K562 (cell line): ENCODE measurements at regions not wholly inside any gene's neighbourhood (a gene's known extent, or its start where the extent isn't known, plus 50 kb on each side); places are given as distances from the start of the nearest gene placed in this dataset.

Experiments
- BRCA1 ChIP-seq, 2 experiments: fragments of 450-650 bp in 1 of 2; sonication (generic) in 1 of 2; formaldehyde crosslinking in 1 of 2; IDR thresholded peaks; 2 replicates each; pipeline versions ENCODE4 v1.5.0 to v1.6.1; 2017 to 2020; ENCODE audit warnings: mild to moderate bottlenecking in 1 of 2, missing genetic modification reagents in 1 of 2
- ELF1 ChIP-seq: fragments of 200-800 bp; sonication (Bioruptor generic); IDR thresholded peaks from 2 replicates; pipeline ENCODE4 v1.6.1; 2016; ENCODE audit warnings: missing genetic modification characterization, missing compliant biosample characterization
- GATA2 ChIP-seq: sonication (generic); formaldehyde crosslinking; IDR thresholded peaks from 2 replicates; pipeline ENCODE4 v1.4.0; 2020; ENCODE audit warnings: mild to moderate bottlenecking, missing genetic modification reagents
- PHF21A ChIP-seq: fragments of 450-650 bp; IDR thresholded peaks from 2 replicates; pipeline ENCODE4 v1.6.1; 2017; ENCODE audit warnings: low read depth, borderline replicate concordance
- POLR2A ChIP-seq: fragments of 450-650 bp; conservative IDR thresholded peaks from 2 replicates; pipeline ENCODE4 v1.6.1; 2016
- SETDB1 ChIP-seq: IDR thresholded peaks from one replicate; pipeline ENCODE4 v1.6.1; 2012; ENCODE audit warnings: low read length, control low read depth, inconsistent platforms
- ZC3H4 ChIP-seq: sonication (generic); formaldehyde crosslinking; IDR thresholded peaks from 2 replicates; pipeline ENCODE4 v1.9.0; 2021; ENCODE audit warnings: missing genetic modification reagents, borderline replicate concordance
- TF ChIP-seq, protein P1 (sequence below), 3 experiments: IDR thresholded peaks in 2 of 3; conservative IDR thresholded peaks in 1 of 3; 2 replicates each; pipeline ENCODE4 v1.5.1; 2011 to 2012; ENCODE audit warnings: low read length in 3 of 3, mild to moderate bottlenecking in 3 of 3, control low read depth in 2 of 3, improper control_type of control experiment in 1 of 3, inconsistent platforms in 1 of 3, low read depth in 1 of 3, mixed read lengths in 1 of 3, moderate library complexity in 1 of 3; ENCODE audit not compliant: insufficient read depth in 2 of 3

DNA sequence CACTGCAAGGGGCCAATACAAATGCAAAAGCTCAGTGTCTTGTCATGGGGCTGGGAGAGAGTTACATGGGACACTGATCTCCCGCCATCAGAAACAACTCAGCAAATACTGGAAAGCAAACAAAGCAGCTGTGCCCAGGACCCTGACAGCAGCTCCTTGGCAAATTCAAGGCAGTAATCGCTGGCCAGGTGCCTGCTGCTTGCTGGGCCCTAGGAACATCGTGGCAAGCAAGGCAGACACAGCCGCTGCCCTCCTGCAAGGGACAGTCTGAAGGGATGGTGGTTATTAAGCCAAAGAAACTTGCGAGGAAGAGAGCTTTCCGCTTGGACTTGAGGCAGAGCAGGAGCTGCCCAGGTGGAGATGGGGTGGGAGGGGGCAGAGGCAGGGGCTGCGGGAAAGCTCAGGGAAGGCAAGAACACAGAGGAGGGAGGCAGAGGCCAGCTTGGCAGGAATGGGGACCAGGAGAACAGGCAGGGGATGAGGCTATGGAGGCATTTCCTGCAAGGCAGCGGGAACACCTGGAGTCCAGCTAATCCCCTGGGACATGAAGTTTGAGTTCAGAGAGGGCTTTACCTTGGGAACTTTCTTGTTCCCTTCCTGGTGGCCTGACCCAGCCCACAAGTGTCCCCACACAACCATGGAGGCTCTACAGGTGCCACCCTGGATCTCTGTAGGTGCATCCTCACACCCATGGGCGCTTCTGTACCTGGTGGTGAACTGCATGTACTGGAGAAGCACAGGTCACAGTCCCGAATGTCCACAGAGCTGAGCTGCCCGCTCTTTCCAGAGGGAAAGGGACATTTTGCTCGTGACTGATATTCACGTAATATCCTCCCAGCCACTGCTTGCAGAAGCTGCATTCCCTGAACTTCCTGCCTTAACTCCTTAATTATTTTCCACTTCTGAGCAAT lies 78.7 kb upstream of the ATP2B2 start:
- TF ChIP-seq SETDB1 (no peak), POLR2A (no peak), GATA2 (CRISPR knock-in tag) (no peak), PHF21A (no peak), ELF1 (tag) (no peak), BRCA1 (IDR thresholded peaks at IDR 0.05) (no peak), BRCA1 (CRISPR knock-in tag; IDR thresholded peaks at IDR 0.05) (no peak), ZC3H4 (CRISPR knock-in tag) (no peak)
- TF ChIP-seq, protein P1, sequence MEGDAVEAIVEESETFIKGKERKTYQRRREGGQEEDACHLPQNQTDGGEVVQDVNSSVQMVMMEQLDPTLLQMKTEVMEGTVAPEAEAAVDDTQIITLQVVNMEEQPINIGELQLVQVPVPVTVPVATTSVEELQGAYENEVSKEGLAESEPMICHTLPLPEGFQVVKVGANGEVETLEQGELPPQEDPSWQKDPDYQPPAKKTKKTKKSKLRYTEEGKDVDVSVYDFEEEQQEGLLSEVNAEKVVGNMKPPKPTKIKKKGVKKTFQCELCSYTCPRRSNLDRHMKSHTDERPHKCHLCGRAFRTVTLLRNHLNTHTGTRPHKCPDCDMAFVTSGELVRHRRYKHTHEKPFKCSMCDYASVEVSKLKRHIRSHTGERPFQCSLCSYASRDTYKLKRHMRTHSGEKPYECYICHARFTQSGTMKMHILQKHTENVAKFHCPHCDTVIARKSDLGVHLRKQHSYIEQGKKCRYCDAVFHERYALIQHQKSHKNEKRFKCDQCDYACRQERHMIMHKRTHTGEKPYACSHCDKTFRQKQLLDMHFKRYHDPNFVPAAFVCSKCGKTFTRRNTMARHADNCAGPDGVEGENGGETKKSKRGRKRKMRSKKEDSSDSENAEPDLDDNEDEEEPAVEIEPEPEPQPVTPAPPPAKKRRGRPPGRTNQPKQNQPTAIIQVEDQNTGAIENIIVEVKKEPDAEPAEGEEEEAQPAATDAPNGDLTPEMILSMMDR (IDR thresholded peaks at IDR 0.05 in 2 of 3, conservative IDR thresholded peaks at IDR 0.05 in 1 of 3; ENCODE audit: insufficient read depth in 2 of 3, low read depth in 1 of 3, low read length in 3 of 3), result no peak
